NCI-H82 treated with DMSO at 0.1 percent for 48 hours (cell line): ENCODE measurements at regions not wholly inside any gene's neighbourhood (a gene's known extent, or its start where the extent isn't known, plus 50 kb on each side); places are given as distances from the start of the nearest gene placed in this dataset.
A peak's percentile ranks its signal among the peaks of the same experiment; 100 is the strongest.
"Not testable (repeated sequence)": the region's sequence is repeated elsewhere in the genome, so short reads cannot be mapped to it uniquely, and the experiment has no call there.

ENCODE experiments used
- DNase-seq: peaks from one replicate; lab custom pipeline; 2025; ENCODE audit not compliant: unreplicated experiment; lab: John Stamatoyannopoulos, UW

- DNase-seq: no peak
Measured at GRCh38 chr2:21821672-21822227, 698.0 kb downstream of the TDRD15 start.

GRCh38 chr2:21822505-21822904, 698.7 kb downstream of the TDRD15 start:
- peak; percentile 75 for DNase-seq

- no peak for DNase-seq
Measured at GRCh38 chr2:21833767-21834166, 710.0 kb downstream of the TDRD15 start.

- no peak for DNase-seq
Measured at GRCh38 chr2:21836261-21836660, 712.5 kb downstream of the TDRD15 start.

GRCh38 chr2:21836719-21837118, 713.0 kb downstream of the TDRD15 start:
- no peak for DNase-seq

- no peak for DNase-seq
Measured at GRCh38 chr2:21837168-21837960, 713.6 kb downstream of the TDRD15 start.

GRCh38 chr2:21841341-21841740, 717.6 kb downstream of the TDRD15 start:
- no peak for DNase-seq

GRCh38 chr2:21850367-21850766, 726.6 kb downstream of the TDRD15 start:
- not testable (repeated sequence) for DNase-seq

- DNase-seq: no peak
Measured at GRCh38 chr2:21854938-21855337, 731.2 kb downstream of the TDRD15 start.

GRCh38 chr2:21856708-21857107, 732.9 kb downstream of the TDRD15 start:
- no peak for DNase-seq

- DNase-seq: no peak
Measured at GRCh38 chr2:21860907-21861306, 737.1 kb downstream of the TDRD15 start.

GRCh38 chr2:21866316-21866715, 742.5 kb downstream of the TDRD15 start:
- no peak for DNase-seq

GRCh38 chr2:21887881-21888280, 764.1 kb downstream of the TDRD15 start:
- DNase-seq: no peak

- no peak for DNase-seq
Measured at GRCh38 chr2:21890041-21890440, 766.3 kb downstream of the TDRD15 start.

GRCh38 chr2:21890716-21891115, 766.9 kb downstream of the TDRD15 start:
- no peak for DNase-seq

GRCh38 chr2:21891191-21891590, 767.4 kb downstream of the TDRD15 start:
- DNase-seq: no peak

- no peak for DNase-seq
Measured at GRCh38 chr2:21892140-21892539, 768.4 kb downstream of the TDRD15 start.

- no peak for DNase-seq
Measured at GRCh38 chr2:21895200-21895599, 771.4 kb downstream of the TDRD15 start.

- DNase-seq: not testable (repeated sequence)
Measured at GRCh38 chr2:21908712-21909380, 785.1 kb downstream of the TDRD15 start.

- no peak for DNase-seq
Measured at GRCh38 chr2:21910832-21911507, 787.2 kb downstream of the TDRD15 start.

GRCh38 chr2:21912405-21912804, 788.6 kb downstream of the TDRD15 start:
- no peak for DNase-seq

- DNase-seq: no peak
Measured at GRCh38 chr2:21915201-21915600, 791.4 kb downstream of the TDRD15 start.
